Lung (tissue), 11 donors: ENCODE measurements at regions not wholly inside any gene's neighbourhood (a gene's known extent, or its start where the extent isn't known, plus 50 kb on each side); places are given as distances from the start of the nearest gene placed in this dataset.

Experiments used
- ATAC-seq: fragments of 200-7000 bp; cut with Tn5 transposase; one replicate; pipeline ENCODE4 v1.9.1; 2020; ENCODE audit warnings: moderate number of reproducible peaks; ENCODE audit not compliant: insufficient read depth, low FRiP score
- DNase-seq, 3 donors: peaks; one replicate each; pipeline ENCODE4 v3.0.0-alpha.2; 2013 to 2017
- H3K27ac ChIP-seq, 2 donors: one replicate each; pipeline ENCODE4 v1.5.1; 2013; ENCODE audit warnings: mild to moderate bottlenecking in 2 of 2, moderate library complexity in 2 of 2, control low read depth in 1 of 2, inconsistent platforms in 1 of 2, low read depth in 1 of 2, low read length in 1 of 2
- H3K27me3 ChIP-seq, 3 donors: one replicate each; pipeline ENCODE4 v1.5.1; 2013; ENCODE audit warnings: low read length in 2 of 3; ENCODE audit not compliant: control insufficient read depth in 3 of 3, insufficient read depth in 3 of 3
- H3K36me3 ChIP-seq, 4 donors: one replicate each; pipeline ENCODE4 v1.5.1; 2013; ENCODE audit warnings: low read length in 4 of 4, mild to moderate bottlenecking in 1 of 4, moderate library complexity in 1 of 4; ENCODE audit not compliant: control insufficient read depth in 4 of 4, insufficient read depth in 4 of 4
- H3K4me1 ChIP-seq, 5 donors: one replicate each; pipeline ENCODE4 v1.5.1; 2013; ENCODE audit warnings: low read length in 5 of 5, mild to moderate bottlenecking in 2 of 5, moderate library complexity in 1 of 5; ENCODE audit not compliant: control insufficient read depth in 5 of 5, insufficient read depth in 5 of 5
- H3K4me3 ChIP-seq: one replicate; pipeline ENCODE4 v1.5.1; 2013; ENCODE audit warnings: mild to moderate bottlenecking, control low read depth, moderate library complexity
- H3K9ac ChIP-seq, 2 donors: one replicate each; pipeline ENCODE4 v1.5.1; 2013; ENCODE audit warnings: low read length in 2 of 2, control low read depth in 1 of 2; ENCODE audit not compliant: insufficient read depth in 1 of 2
- H3K9me3 ChIP-seq, 4 donors: one replicate each; pipeline ENCODE4 v1.5.1; 2013; ENCODE audit warnings: low read length in 3 of 4, mild to moderate bottlenecking in 1 of 4, moderate library complexity in 1 of 4; ENCODE audit not compliant: control insufficient read depth in 4 of 4, insufficient read depth in 3 of 4
- WGBS, 2 donors: extraction: QIAGEN DNeasy Blood & Tissue Kit; methylation state at CpG; one replicate each; pipeline ENCODE4 v1.1.7; 2013; 5-methylcytosine and 5-hydroxymethylcytosine counted together
- TF ChIP-seq, protein P1 (sequence below): IDR thresholded peaks from 2 replicates; pipeline ENCODE4 v1.5.1; 2012; ENCODE audit warnings: mild to moderate bottlenecking; ENCODE audit errors: control extremely low read depth, extremely low read depth
- donor health status: control.
- donor health status: control.
- donor health status: Bipolar disorder and iron deficiency.
- donor health status: healthy.
- donor health status: DM: yes; HTN: yes; CAD: no.

DNA sequence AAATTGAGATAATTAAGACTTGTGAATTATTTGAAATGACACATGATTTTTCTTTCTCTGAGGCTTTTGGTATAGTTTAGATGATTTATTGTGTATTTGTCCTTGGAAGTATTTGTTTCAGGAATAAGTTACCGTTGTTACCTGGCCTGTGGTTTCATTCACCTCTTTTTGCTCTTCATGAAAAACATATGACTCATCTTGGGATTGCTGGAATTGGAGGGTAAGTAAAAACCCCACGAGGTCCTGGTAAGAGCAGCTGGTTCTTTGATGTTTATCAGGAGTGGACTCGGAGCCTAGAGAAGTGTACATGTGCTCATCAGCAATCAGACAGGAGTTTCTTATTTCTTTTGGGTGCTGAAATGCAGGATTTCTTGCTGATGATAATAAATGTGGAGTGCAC is 275.3 kb downstream of the PSAT1 start:
- WGBS, 2 donors = 59 to 78% methylated on average over 3 of the region's 3 CpGs
- no peaks in the 10 kb centered on the region for H3K27me3 ChIP-seq
- TF ChIP-seq, protein P1, sequence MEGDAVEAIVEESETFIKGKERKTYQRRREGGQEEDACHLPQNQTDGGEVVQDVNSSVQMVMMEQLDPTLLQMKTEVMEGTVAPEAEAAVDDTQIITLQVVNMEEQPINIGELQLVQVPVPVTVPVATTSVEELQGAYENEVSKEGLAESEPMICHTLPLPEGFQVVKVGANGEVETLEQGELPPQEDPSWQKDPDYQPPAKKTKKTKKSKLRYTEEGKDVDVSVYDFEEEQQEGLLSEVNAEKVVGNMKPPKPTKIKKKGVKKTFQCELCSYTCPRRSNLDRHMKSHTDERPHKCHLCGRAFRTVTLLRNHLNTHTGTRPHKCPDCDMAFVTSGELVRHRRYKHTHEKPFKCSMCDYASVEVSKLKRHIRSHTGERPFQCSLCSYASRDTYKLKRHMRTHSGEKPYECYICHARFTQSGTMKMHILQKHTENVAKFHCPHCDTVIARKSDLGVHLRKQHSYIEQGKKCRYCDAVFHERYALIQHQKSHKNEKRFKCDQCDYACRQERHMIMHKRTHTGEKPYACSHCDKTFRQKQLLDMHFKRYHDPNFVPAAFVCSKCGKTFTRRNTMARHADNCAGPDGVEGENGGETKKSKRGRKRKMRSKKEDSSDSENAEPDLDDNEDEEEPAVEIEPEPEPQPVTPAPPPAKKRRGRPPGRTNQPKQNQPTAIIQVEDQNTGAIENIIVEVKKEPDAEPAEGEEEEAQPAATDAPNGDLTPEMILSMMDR = no peak
- DNase-seq = no peak
- H3K9me3 ChIP-seq = no peaks in the 10 kb centered on the region
- no peak for ATAC-seq
- no peak overlapping the region for H3K4me3 ChIP-seq
- no peak overlapping the region for H3K9ac ChIP-seq
- H3K27ac ChIP-seq = no peak overlapping the region
- H3K36me3 ChIP-seq = no peaks in the 10 kb centered on the region
- H3K4me1 ChIP-seq = no peaks in the 10 kb centered on the region

DNA sequence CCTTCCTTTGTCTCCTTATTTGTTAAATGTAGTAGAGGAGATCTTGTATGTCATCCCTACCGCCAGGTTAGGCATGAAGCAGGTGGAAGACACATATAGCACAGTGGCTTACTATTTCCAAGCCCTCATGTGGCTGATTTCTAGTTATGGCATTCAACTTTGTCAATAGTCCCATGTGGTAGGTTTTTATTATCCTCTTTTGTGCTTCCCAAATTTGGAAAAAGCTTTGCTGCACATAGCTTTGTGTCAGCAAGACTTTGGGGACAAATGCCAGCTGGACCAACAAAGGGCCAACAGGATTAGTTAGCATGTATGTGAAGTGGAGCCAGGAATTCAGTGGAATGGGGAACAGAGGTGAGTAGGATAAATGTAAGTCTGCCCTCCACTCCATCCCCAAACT is 276.3 kb downstream of the PSAT1 start:
- TF ChIP-seq, protein P1 = no peak
- H3K27ac ChIP-seq = no peak overlapping the region
- H3K36me3 ChIP-seq = no peaks in the 10 kb centered on the region
- H3K9ac ChIP-seq = no peak overlapping the region
- no peaks in the 10 kb centered on the region for H3K27me3 ChIP-seq
- no peak for ATAC-seq
- WGBS, 2 donors = 90 to 96% methylated on average over 1 of the region's 1 CpG
- H3K4me1 ChIP-seq = no peaks in the 10 kb centered on the region
- no peak for DNase-seq
- H3K9me3 ChIP-seq = no peaks in the 10 kb centered on the region
- no peak overlapping the region for H3K4me3 ChIP-seq

DNA sequence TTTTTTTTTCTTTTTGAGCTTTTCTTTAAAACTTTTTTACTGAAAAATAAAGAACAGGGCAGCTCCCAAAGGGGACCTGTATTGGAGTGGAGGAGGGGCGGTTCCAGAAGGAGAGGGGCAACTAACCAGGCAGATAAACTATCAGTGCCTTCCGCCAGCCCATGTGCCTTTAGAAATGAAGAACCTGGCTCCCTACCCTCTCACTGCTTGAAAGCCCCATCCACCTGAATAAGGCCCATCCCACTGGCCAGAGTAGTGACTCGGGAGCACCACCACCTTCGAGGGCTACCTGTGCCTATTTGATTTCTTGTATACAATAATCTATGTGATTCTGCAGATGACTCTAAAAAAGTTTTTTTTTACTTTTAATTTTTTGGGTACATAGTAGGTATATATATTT is 276.7 kb downstream of the PSAT1 start:
- no peak overlapping the region for H3K4me3 ChIP-seq
- TF ChIP-seq, protein P1 = no peak
- no peak for ATAC-seq
- H3K9me3 ChIP-seq = no peaks in the 10 kb centered on the region
- 68 to 89% methylated on average over 4 of the region's 4 CpGs for WGBS, 2 donors
- no peaks in the 10 kb centered on the region for H3K36me3 ChIP-seq
- no peak overlapping the region for H3K27ac ChIP-seq
- DNase-seq = no peak
- no peaks in the 10 kb centered on the region for H3K4me1 ChIP-seq
- H3K27me3 ChIP-seq = no peaks in the 10 kb centered on the region
- no peak overlapping the region for H3K9ac ChIP-seq

DNA sequence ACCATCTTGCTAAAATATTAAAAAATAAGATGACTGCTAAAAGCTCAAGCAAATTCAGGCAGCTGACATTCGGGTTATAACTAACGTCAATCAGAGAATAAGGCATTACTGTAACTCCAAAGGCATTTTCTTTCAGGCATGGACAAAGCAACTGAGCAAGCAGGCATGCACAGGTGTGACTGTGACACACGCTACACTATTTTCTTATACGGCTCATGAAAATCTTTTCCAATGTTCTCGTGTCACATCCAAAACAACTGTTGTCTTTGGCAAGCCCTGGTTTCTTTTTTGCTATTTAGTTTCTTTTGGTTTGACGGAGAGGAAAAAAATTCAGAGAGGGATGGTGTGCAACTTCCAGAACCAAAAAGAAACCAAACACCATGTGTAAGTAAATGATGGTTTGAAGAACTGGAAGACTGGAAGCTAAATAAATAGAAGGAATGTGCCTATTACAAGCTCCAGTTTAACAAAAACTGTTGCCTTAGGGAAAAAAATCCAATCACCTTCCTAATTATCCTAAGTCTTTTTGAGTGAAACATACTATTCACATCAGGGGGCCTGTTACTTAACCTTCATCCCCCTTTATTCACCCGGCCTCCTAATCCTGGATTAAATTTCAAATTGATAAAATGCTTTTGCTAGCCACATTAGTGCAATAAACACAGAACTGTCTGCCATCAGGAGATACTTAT is 277.6 kb downstream of the PSAT1 start:
- DNase-seq (no peak), ATAC-seq (no peak)
- TF ChIP-seq, protein P1 = no peak
- Histone ChIP-seq H3K36me3 (no peaks in the 10 kb centered on the region), H3K27ac (no peak overlapping the region), H3K27me3 (no peaks in the 10 kb centered on the region), H3K9me3 (no peaks in the 10 kb centered on the region), H3K4me3 (no peak overlapping the region), H3K9ac (no peak overlapping the region), H3K4me1 (no peaks in the 10 kb centered on the region)
- 79 to 84% methylated on average over 7 of the region's 7 CpGs for WGBS, 2 donors
